Endothelial cell (in vitro differentiated cells): ENCODE measurements at regions not wholly inside any gene's neighbourhood (a gene's known extent, or its start where the extent isn't known, plus 50 kb on each side); places are given as distances from the start of the nearest gene placed in this dataset.
"Not testable (repeated sequence)": the region's sequence is repeated elsewhere in the genome, so short reads cannot be mapped to it uniquely, and the experiment has no call there.

Experiments used
- DNase-seq: peaks from one replicate; pipeline ENCODE4 v3.0.0; 2021; ENCODE audit warnings: low spot score
- H3K27ac Mint-ChIP-seq: one replicate; pipeline ENCODE4 v1.8.0; 2021; ENCODE audit warnings: mixed read lengths, inconsistent platforms; ENCODE audit not compliant: unreplicated experiment
- H3K27me3 Mint-ChIP-seq: one replicate; pipeline ENCODE4 v1.8.0; 2021; ENCODE audit warnings: mild to moderate bottlenecking, moderate library complexity, mixed read lengths, inconsistent platforms; ENCODE audit not compliant: unreplicated experiment
- H3K36me3 Mint-ChIP-seq: one replicate; pipeline ENCODE4 v1.8.0; 2021; ENCODE audit warnings: mild to moderate bottlenecking, low read depth, mixed read lengths, inconsistent platforms; ENCODE audit not compliant: unreplicated experiment
- H3K4me1 Mint-ChIP-seq: one replicate; pipeline ENCODE4 v1.8.0; 2021; ENCODE audit warnings: mild to moderate bottlenecking, mixed read lengths, inconsistent platforms; ENCODE audit not compliant: unreplicated experiment
- H3K4me3 Mint-ChIP-seq: one replicate; pipeline ENCODE4 v1.8.0; 2021; ENCODE audit warnings: mild to moderate bottlenecking, mixed read lengths, inconsistent platforms; ENCODE audit not compliant: unreplicated experiment
- H3K9me3 Mint-ChIP-seq: one replicate; pipeline ENCODE4 v1.8.0; 2021; ENCODE audit warnings: mixed read lengths, inconsistent platforms; ENCODE audit not compliant: unreplicated experiment
- TF ChIP-seq, protein P1 (sequence below): fragments of 200-600 bp; sonication (generic); IDR thresholded peaks from one replicate; pipeline ENCODE4 v1.5.0; 2021; ENCODE audit warnings: antibody characterized with exemption; ENCODE audit not compliant: unreplicated experiment

- Mint-ChIP-seq H3K4me1 (peaks cover 6% of the 10 kb centered on the region), H3K27me3 (no peaks in the 10 kb centered on the region), H3K36me3 (no peaks in the 10 kb centered on the region), H3K9me3 (no peaks in the 10 kb centered on the region), H3K4me3 (no peak overlapping the region), H3K27ac (no peak overlapping the region)
- TF ChIP-seq, protein P1, sequence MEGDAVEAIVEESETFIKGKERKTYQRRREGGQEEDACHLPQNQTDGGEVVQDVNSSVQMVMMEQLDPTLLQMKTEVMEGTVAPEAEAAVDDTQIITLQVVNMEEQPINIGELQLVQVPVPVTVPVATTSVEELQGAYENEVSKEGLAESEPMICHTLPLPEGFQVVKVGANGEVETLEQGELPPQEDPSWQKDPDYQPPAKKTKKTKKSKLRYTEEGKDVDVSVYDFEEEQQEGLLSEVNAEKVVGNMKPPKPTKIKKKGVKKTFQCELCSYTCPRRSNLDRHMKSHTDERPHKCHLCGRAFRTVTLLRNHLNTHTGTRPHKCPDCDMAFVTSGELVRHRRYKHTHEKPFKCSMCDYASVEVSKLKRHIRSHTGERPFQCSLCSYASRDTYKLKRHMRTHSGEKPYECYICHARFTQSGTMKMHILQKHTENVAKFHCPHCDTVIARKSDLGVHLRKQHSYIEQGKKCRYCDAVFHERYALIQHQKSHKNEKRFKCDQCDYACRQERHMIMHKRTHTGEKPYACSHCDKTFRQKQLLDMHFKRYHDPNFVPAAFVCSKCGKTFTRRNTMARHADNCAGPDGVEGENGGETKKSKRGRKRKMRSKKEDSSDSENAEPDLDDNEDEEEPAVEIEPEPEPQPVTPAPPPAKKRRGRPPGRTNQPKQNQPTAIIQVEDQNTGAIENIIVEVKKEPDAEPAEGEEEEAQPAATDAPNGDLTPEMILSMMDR: no peak
- DNase-seq: no peak
Measured at GRCh38 chr7:131769241-131769640, 212.8 kb upstream of the PODXL start.

DNA sequence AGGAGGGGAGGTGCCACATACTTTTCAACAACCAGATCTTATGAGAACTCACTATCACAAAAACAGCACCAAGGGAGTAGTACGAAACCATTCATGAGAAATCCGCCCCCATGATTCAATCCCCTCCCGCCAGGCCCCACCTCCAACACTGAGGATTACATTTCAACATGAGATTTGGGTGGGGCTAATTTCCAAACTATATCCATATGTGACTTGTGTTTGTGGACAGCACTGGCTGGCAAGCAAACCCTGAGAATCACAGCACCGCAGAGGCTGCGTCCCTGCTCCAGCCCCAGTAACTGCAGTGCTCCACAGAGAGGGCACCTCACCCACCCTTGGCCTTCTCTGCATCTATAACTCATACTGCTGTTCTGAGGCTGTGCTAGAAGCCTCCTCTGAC is 211.2 kb upstream of the PODXL start:
- TF ChIP-seq, protein P1: no peak
- Mint-ChIP-seq H3K27me3 (no peaks in the 10 kb centered on the region), H3K36me3 (no peaks in the 10 kb centered on the region), H3K27ac (no peak overlapping the region), H3K9me3 (no peaks in the 10 kb centered on the region), H3K4me3 (no peak overlapping the region), H3K4me1 (peaks cover 11% of the 10 kb centered on the region)
- DNase-seq: no peak

GRCh38 chr7:131765575-131765974 is 209.1 kb upstream of the PODXL start:
- Mint-ChIP-seq H3K27ac (no peak overlapping the region), H3K27me3 (no peaks in the 10 kb centered on the region), H3K36me3 (no peaks in the 10 kb centered on the region), H3K4me3 (no peak overlapping the region), H3K4me1 (peaks cover 11% of the 10 kb centered on the region), H3K9me3 (no peaks in the 10 kb centered on the region)
- DNase-seq: no peak
- TF ChIP-seq, protein P1: no peak

DNA sequence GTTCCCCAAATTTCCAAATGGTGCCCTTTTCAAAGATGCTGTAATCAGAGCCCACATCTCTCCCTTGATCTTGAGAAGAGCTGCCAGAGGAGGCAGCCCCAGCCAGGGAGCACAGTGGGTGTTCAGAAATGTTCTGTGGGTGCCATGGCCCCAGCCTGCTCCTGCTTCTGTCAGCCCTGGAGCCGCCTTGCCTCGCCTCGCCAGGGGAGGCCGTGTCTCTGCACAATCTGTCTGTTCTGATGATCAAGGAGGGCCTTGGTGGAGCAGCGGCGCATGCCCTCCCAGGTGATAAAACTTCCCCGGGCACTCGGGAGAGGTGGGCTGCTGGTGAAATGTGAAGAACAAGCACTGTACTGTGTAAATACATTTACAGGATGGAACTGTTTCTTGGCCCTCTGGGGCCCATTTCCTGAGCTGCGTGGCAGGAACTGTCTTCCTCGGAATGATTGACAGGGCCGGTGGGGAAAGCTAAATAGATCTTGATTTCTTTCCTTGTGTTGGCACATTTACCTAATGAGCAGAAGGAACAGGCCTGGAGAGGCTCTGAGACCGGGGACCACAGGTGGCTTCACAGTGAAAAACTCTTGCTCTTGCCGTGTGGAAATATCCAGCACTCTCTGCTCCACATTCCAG is 207.8 kb upstream of the PODXL start:
- Mint-ChIP-seq H3K9me3 (no peaks in the 10 kb centered on the region), H3K4me1 (peaks cover 11% of the 10 kb centered on the region), H3K4me3 (no peak overlapping the region), H3K27me3 (no peaks in the 10 kb centered on the region), H3K27ac (no peak overlapping the region), H3K36me3 (no peaks in the 10 kb centered on the region)
- TF ChIP-seq, protein P1: no peak
- no peak for DNase-seq

DNA sequence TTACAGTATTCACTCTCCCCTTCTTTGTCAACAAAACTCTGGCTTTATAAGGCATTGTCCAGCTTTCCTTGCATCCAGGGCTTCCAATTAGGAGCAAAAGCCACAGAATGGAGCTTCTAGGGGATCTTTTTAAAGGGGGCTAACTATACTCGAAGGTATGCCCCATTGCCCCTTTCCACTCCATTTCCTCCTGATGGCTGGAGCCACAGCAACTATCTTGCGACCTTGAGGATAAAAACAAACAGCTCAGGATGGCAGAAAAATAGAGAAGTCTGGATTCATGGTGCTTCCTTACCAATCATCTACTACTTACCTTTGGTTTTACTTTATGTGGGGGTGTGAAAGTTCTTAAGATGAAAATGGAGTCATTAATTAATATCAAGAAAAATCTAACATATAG is 206.3 kb upstream of the PODXL start:
- H3K4me3 Mint-ChIP-seq: no peak overlapping the region
- no peaks in the 10 kb centered on the region for H3K27me3 Mint-ChIP-seq
- H3K36me3 Mint-ChIP-seq: no peaks in the 10 kb centered on the region
- TF ChIP-seq, protein P1: no peak
- H3K27ac Mint-ChIP-seq: no peak overlapping the region
- no peak for DNase-seq
- peaks cover 11% of the 10 kb centered on the region for H3K4me1 Mint-ChIP-seq
- H3K9me3 Mint-ChIP-seq: no peaks in the 10 kb centered on the region

- H3K4me1 Mint-ChIP-seq, H3K27ac Mint-ChIP-seq, H3K27me3 Mint-ChIP-seq, H3K36me3 Mint-ChIP-seq, H3K9me3 Mint-ChIP-seq, H3K4me3 Mint-ChIP-seq, DNase-seq: not testable (repeated sequence)
Measured at GRCh38 chr7:131755801-131756200, 199.4 kb upstream of the PODXL start.
